Astrocyte of the spinal cord (primary cell): ENCODE measurements at regions not wholly inside any gene's neighbourhood (a gene's known extent, or its start where the extent isn't known, plus 50 kb on each side); places are given as distances from the start of the nearest gene placed in this dataset.

Experiments used
- DNase-seq: peaks from one replicate; pipeline ENCODE4 v3.0.0; 2011; ENCODE audit warnings: low read depth, low spot score
- H3K4me3 ChIP-seq: 2 replicates; pipeline ENCODE4 v1.5.1; 2011; ENCODE audit warnings: low read depth, mild to moderate bottlenecking, low read length, moderate library complexity
- CTCF ChIP-seq: IDR thresholded peaks from 2 replicates; pipeline ENCODE4 v1.5.1; 2012; ENCODE audit warnings: low read depth, mild to moderate bottlenecking, low read length, inconsistent platforms
- in situ Hi-C: cut with HindIII; loops from 2 replicates; pipeline ENCODE4 v1.10.0; 2017; ENCODE audit warnings: low sequenced_read_pairs

DNA sequence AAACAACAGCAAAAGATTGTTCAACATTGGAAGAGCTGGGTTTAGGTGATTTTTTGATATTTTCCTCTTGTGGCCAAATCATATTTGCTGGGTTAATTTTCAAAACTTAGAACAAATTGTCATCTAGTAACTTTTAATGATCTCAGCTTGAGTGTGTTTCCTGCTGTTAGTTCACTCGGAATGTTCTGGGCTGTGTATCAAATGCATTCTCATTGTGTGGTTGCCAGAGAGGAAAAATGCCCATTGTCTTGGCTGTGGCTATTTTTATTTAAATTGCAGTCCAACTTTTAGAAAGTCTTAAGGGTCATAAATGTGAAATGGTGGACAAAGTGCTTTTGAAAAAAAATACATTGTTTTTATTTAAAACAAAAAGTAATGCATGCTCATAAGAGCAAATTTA, 542.0 kb downstream of the TNS3 start:
- TF ChIP-seq CTCF = no peak
- H3K4me3 ChIP-seq = no peak overlapping the region
- peak; percentile 75 for DNase-seq
- in situ Hi-C loops = no loop called here

DNA sequence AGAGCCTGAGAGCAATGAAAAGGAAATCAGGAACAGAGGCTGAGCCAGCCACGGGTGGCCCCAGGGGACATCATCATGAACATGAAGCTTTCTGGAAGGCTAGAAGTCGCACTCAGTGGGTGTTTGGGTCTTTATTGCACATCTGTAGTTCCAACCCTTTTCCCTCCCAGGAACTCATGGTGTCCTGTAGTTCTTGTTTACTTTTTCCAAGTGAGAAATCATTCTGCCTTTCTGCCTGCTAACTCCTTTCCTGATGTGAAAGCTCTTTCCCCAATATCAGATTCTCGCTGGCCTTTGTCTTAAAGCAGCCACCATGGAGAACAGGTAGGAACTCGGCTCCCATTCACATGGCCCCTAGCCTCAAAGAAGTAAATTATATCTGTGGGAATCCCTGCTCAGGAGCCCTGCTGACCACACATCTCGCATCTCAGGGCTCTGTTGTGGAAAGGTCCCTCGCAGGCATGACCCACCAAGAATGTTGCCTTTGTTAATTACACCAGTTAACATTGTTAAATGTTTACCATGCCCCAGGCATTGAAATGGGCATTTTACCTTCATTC, 542.7 kb downstream of the TNS3 start:
- in situ Hi-C loops = no loop called here
- DNase-seq = peak; percentile 13
- no peak overlapping the region for H3K4me3 ChIP-seq
- TF ChIP-seq CTCF = no peak

DNA sequence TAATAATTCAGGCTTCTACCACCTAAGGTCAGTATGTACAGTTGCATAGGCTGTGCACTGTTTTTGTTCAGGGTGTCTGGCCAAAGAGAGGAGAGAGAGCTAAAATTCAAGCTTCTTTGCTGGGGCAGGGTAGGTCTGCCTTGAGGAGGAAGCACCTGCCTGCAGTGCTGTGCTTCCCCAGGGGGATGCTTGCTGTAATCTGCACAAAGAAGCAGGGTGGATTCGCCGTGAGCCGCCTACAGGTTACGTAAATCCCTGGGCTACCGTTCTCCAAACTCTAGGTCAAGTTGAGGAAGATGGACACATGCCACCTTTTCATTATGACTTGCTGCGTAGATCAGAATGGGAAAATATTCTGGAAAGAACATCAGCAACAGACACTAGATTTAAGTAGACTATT, 543.3 kb downstream of the TNS3 start:
- TF ChIP-seq CTCF = no peak
- in situ Hi-C loops = no loop called here
- no peak for DNase-seq
- H3K4me3 ChIP-seq = no peak overlapping the region

- no peak overlapping the region for H3K4me3 ChIP-seq
- TF ChIP-seq CTCF = no peak
- in situ Hi-C loops = no loop called here
- no peak for DNase-seq
Observed at GRCh38 chr7:47037607-47038006, 544.3 kb downstream of the TNS3 start.

DNA sequence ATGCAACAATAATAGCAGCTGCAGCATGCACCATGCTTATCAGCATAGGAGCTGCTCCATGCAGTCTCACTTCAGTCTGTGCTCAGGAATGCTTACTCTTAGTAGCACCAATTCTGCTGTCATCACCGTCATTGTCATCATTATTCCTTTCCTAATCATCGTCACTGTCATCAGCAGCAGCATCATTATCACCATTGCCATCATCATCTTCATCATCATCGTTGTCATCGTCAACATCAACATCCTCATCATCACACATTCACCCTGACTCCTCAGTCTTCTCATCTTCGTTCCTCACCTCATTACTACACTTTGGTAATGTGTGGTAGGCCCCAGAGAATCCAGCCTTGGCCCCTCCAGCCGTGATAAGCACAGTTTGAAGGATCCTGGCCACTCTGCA, 545.0 kb downstream of the TNS3 start:
- no peak for TF ChIP-seq CTCF
- DNase-seq = no peak
- H3K4me3 ChIP-seq = no peak overlapping the region
- in situ Hi-C loops = no loop called here

DNA sequence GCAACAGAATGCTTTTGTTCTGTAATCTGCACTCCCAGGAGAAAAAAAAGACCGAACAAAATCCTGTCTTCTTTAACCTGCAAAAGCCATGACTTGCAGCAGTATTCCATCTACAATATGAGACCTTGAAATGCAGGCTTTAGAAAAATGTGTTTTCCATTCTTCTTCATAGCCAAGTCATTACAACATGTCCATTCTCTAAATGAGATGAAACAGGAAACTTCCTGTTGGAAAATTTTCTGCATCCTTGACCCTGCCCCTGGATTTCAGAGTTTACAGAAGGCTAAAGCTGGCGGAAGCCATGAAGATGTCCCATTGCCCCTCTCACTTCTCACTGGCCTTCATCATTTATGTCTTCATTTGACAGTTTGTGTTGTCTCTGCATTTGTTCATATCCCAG, 546.4 kb downstream of the TNS3 start:
- no peak for TF ChIP-seq CTCF
- H3K4me3 ChIP-seq = no peak overlapping the region
- DNase-seq = no peak
- in situ Hi-C loops = no loop called here

DNA sequence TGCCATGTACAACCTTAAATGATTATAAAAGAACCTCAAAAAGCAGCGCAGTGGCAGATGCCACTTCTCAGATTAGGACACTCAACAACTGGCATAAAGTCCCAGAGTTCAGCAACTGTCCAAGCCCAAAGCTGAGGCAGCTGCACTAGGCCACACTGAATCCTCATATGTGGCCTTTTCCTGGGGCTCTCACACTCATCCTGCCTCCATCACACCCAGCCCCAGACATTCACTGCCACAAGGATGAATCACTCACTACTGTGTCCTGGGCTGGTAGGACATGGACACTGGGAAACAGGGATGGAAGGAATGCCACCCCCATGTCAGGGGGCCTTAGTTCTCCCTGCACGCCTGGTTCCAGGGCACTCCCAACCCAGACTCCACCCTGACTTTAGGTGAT, 547.7 kb downstream of the TNS3 start:
- TF ChIP-seq CTCF = no peak
- no peak overlapping the region for H3K4me3 ChIP-seq
- in situ Hi-C loops = no loop called here
- DNase-seq = no peak
